Kidney epithelial cell (primary cell): ENCODE measurements at regions not wholly inside any gene's neighbourhood (a gene's known extent, or its start where the extent isn't known, plus 50 kb on each side); places are given as distances from the start of the nearest gene placed in this dataset.
A peak's percentile ranks its signal among the peaks of the same experiment; 100 is the strongest.
"Not testable (repeated sequence)": the region's sequence is repeated elsewhere in the genome, so short reads cannot be mapped to it uniquely, and the experiment has no call there.

Experiments used
- DNase-seq: peaks from one replicate; pipeline ENCODE4 v3.0.0-alpha.2; 2010; ENCODE audit warnings: low read depth
- H3K27me3 ChIP-seq: 2 replicates; pipeline ENCODE4 v1.6.0; 2011; ENCODE audit warnings: low read length; ENCODE audit not compliant: control insufficient read depth, insufficient read depth
- H3K36me3 ChIP-seq: 2 replicates; pipeline ENCODE4 v1.5.1; 2011; ENCODE audit warnings: low read length; ENCODE audit not compliant: control insufficient read depth, insufficient read depth
- H3K4me3 ChIP-seq: 2 replicates; pipeline ENCODE4 v1.5.1; 2011; ENCODE audit warnings: low read depth, mild to moderate bottlenecking, control low read depth, low read length
- CTCF ChIP-seq: IDR thresholded peaks from 2 replicates; pipeline ENCODE4 v1.5.1; 2011; ENCODE audit warnings: mild to moderate bottlenecking, moderate library complexity, low read length, control low read depth, inconsistent platforms; ENCODE audit not compliant: insufficient read depth, poor library complexity, severe bottlenecking

DNA sequence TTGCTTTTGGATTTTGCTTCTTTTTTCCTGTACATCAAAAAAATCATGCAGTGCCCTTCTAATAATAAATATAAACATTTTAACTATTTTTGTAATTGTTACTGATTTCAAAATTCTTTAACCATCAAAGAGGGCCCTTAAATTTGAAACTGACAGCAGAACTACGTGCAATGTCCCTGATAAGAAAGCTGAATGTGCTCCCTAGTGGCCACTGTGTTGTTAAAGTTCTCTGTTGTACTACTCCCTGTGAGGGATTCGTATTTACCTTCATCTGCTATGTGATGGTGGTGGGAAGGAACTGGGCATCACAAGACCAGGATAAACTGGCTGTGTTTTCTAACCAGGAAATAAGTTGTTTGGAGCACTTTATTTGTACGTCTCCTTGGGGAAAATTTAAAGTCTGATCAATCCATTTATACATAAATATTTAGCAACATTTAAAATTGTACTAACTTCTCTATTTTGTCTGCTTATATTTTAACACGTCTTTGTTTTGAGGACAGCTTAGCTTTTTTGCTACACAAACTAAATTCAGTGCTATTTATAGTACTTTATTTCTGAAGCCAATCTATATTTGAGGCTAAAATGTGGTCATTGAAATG is 322.4 kb downstream of the HGF start:
- peak; percentile 60 for TF ChIP-seq CTCF
- DNase-seq: peak; percentile 18

DNA sequence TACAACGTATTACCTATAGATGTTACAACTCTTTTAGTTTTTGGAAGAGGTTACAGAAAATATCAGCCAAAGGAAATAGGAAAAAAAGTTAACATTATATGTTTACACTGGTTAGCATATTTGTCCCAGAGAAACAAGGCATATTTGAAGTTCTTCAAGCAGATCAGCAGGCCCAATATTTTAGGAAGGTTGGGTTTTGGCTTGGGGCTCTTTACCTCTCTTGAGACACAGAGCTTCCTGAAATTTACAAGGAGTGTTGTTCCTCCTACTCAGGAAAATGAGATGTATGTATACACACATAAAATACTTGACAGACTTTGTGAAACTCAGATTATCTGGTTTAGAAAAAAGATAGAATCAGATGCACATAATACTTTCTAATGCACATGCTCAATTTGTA is 323.6 kb downstream of the HGF start:
- DNase-seq: no peak
- H3K36me3 ChIP-seq: no peaks in the 10 kb centered on the region
- no peak for TF ChIP-seq CTCF
- no peak overlapping the region for H3K4me3 ChIP-seq
- no peaks in the 10 kb centered on the region for H3K27me3 ChIP-seq

More for the DNA sequence above, 322.4 kb downstream of the HGF start:
- Histone ChIP-seq H3K4me3 (no peak overlapping the region), H3K27me3 (no peaks in the 10 kb centered on the region), H3K36me3 (no peaks in the 10 kb centered on the region)

DNA sequence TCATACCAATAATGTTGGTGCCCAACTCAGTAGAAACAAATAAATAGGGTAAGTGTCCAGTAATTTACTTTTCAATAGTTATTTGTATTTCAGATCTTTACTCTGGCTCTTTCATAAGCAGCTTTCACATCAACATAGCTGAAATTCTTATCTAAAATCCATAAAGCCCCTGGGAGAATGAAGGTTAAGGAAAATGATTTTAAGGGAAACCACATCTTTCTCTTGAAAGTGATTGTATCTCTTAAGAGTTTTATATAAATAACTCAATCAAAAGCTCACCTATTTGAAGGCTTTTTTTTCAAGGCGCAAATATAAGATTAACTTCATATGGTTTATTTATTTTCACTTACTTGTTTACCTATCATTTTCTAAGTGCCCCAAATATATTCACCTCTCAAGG is 324.4 kb downstream of the HGF start:
- H3K36me3 ChIP-seq: no peaks in the 10 kb centered on the region
- H3K27me3 ChIP-seq: no peaks in the 10 kb centered on the region
- no peak for DNase-seq
- TF ChIP-seq CTCF: no peak
- no peak overlapping the region for H3K4me3 ChIP-seq

DNA sequence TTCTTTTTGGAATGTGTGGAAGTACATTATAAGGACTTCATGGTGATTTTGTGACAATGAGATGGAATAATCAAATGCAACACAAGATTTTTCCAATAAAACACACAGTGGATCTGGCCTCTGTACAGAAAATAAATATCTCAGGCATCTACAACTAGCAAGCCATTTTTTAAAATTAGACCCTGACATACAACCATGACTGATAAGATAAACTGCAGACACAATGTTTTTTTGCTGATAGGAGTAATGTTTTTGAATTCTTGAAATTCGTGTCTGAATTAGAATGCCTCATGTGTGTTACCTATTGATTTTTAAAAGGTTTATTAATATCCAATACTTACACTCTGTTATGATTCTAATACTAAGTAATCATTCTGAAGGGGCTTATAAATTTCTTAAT is 328.1 kb downstream of the HGF start:
- Histone ChIP-seq H3K36me3 (no peaks in the 10 kb centered on the region), H3K4me3 (no peak overlapping the region), H3K27me3 (no peaks in the 10 kb centered on the region)
- TF ChIP-seq CTCF: no peak
- DNase-seq: no peak

GRCh38 chr7:81439591-81439990 is 330.3 kb downstream of the HGF start:
- H3K36me3 ChIP-seq: no peaks in the 10 kb centered on the region
- TF ChIP-seq CTCF: no peak
- no peak overlapping the region for H3K4me3 ChIP-seq
- no peak for DNase-seq
- H3K27me3 ChIP-seq: no peaks in the 10 kb centered on the region

DNA sequence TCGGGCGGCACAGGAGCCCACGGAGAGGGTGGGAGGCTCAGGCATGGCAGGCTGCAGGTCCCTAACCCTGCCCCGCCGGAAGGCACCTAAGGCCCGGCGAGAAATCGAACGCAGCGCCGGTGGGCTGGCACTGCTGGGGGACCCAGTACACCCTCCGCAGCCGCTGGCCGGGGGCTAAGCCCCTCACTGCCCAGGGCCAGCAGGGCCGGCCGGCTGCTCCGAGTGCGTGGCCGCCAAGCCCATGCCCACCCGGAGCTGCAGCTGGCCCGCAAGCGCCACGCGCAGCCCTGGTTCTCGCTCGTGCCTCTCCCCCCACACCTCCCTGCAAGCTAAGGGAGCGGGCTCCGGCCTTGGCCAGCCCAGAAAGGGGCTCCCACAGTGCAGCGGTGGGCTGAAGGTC is 332.7 kb downstream of the HGF start:
- H3K27me3 ChIP-seq, DNase-seq, H3K4me3 ChIP-seq: not testable (repeated sequence)

More for the DNA sequence above, 332.7 kb downstream of the HGF start:
- H3K36me3 ChIP-seq: not testable (repeated sequence)
